Thymus (tissue), 11 donors: ENCODE measurements at regions not wholly inside any gene's neighbourhood (a gene's known extent, or its start where the extent isn't known, plus 50 kb on each side); places are given as distances from the start of the nearest gene placed in this dataset.

ENCODE experiments used
- DNase-seq, 9 donors: peaks; one replicate each; pipeline ENCODE4 v3.0.0-alpha.2; 2013; ENCODE audit warnings: low spot score in 9 of 9, low read depth in 6 of 9, missing footprints in 1 of 9
- H3K27ac ChIP-seq, 2 donors: one replicate each; pipeline ENCODE4 v1.5.1; 2013; ENCODE audit warnings: control low read depth in 1 of 2, low read depth in 1 of 2, low read length in 1 of 2, mild to moderate bottlenecking in 1 of 2, moderate library complexity in 1 of 2
- H3K27me3 ChIP-seq, 2 donors: one replicate each; pipeline ENCODE4 v1.5.1; 2013; ENCODE audit warnings: low read length in 1 of 2; ENCODE audit not compliant: control insufficient read depth in 2 of 2, insufficient read depth in 1 of 2
- H3K36me3 ChIP-seq, 2 donors: one replicate each; pipeline ENCODE4 v1.5.1; 2013; ENCODE audit warnings: low read length in 1 of 2, mild to moderate bottlenecking in 1 of 2, moderate library complexity in 1 of 2; ENCODE audit not compliant: control insufficient read depth in 2 of 2, insufficient read depth in 2 of 2
- H3K4me1 ChIP-seq, 2 donors: one replicate each; pipeline ENCODE4 v1.5.1; 2013; ENCODE audit warnings: low read length in 2 of 2; ENCODE audit not compliant: control insufficient read depth in 2 of 2, insufficient read depth in 2 of 2
- H3K4me3 ChIP-seq, 2 donors: one replicate each; pipeline ENCODE4 v1.5.1; 2013; ENCODE audit warnings: low read length in 2 of 2, control low read depth in 1 of 2, mild to moderate bottlenecking in 1 of 2
- H3K9me3 ChIP-seq, 2 donors: one replicate each; pipeline ENCODE4 v1.5.1; 2013; ENCODE audit warnings: low read length in 1 of 2, mild to moderate bottlenecking in 1 of 2; ENCODE audit not compliant: control insufficient read depth in 2 of 2, insufficient read depth in 1 of 2
- WGBS: extraction: QIAGEN DNeasy Blood & Tissue Kit; methylation state at CpG from one replicate; pipeline ENCODE4 v1.1.7; 2013; 5-methylcytosine and 5-hydroxymethylcytosine counted together
- donor health status: healthy.

DNA sequence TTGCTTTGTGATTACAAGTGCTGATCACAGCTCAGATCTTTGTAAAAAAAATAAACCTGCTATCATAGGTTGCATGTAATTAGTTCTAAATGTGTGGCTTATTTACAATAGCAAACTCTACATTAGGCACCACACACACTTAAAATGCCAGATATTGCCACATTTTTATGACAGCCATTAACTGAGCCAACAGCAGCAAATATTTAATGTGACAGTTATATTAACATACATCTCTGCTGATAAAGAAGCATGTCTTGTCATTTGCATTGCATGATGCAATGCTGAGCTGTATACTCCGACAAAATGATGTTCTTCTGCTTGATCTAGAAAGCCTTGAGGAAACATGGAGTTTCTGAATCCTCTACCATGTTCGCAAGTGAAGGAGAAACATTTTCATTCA, 273.6 kb upstream of the VEPH1 start:
- H3K36me3 ChIP-seq, result no peaks in the 10 kb centered on the region
- no peak overlapping the region for H3K4me3 ChIP-seq
- H3K27ac ChIP-seq, result no peak overlapping the region
- H3K9me3 ChIP-seq, result no peaks in the 10 kb centered on the region
- 98% methylated on average over 2 of the region's 2 CpGs for WGBS
- no peaks in the 10 kb centered on the region for H3K27me3 ChIP-seq
- no peaks in the 10 kb centered on the region for H3K4me1 ChIP-seq
- DNase-seq, result no peak

- H3K27ac ChIP-seq, result no peak overlapping the region
- H3K4me1 ChIP-seq, result no peaks in the 10 kb centered on the region
- no peaks in the 10 kb centered on the region for H3K9me3 ChIP-seq
- H3K4me3 ChIP-seq, result no peak overlapping the region
- H3K27me3 ChIP-seq, result no peaks in the 10 kb centered on the region
- DNase-seq, result no peak
- no peaks in the 10 kb centered on the region for H3K36me3 ChIP-seq
These were observed 272.2 kb upstream of the VEPH1 start for GRCh38 chr3:157775446-157775845.

DNA sequence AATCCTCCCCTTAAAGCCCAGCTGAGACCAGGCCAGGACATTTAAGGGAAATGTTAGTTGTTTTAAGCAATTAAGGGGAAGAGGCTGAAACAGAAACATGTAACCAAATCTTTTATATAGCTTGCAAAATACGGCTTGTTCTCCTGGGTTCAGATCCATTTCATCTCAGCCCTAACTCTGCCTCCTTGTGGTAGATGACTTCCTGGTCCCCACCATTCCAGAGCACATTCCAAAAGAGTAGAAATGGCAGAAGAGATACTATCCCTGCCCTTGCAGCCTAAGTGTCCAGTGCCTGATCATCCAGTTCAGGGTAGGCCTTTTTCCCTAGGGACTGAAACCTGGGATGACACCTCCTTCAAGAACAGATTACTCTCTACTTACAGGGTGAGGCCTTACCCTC, 266.2 kb upstream of the VEPH1 start:
- H3K4me3 ChIP-seq, result no peak overlapping the region
- 76% methylated on average over 1 of the region's 1 CpG for WGBS
- H3K36me3 ChIP-seq, result no peaks in the 10 kb centered on the region
- no peaks in the 10 kb centered on the region for H3K27me3 ChIP-seq
- no peaks in the 10 kb centered on the region for H3K9me3 ChIP-seq
- H3K27ac ChIP-seq, result no peak overlapping the region
- no peaks in the 10 kb centered on the region for H3K4me1 ChIP-seq
- DNase-seq, result no peak

DNA sequence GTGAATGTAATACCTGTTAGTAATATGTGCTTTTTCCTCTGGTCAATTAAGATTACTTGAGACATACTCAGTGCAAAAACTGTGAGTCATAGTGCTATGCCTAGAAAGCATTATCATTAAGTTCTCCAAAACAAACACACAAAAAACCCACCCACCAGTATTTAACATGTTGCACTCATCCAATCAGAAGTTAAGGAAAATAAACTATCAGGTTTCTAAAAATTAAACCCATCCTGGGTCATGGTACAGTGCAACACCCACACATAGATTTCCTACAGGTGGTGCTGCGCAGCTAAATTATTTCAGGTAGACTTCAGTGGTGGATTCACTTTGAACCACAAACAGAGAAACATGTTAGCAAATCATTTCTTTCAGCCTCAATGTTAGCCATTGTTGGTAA, 264.4 kb upstream of the VEPH1 start:
- H3K9me3 ChIP-seq, result no peaks in the 10 kb centered on the region
- no peak overlapping the region for H3K27ac ChIP-seq
- no peaks in the 10 kb centered on the region for H3K36me3 ChIP-seq
- no peaks in the 10 kb centered on the region for H3K4me1 ChIP-seq
- DNase-seq, result no peak
- H3K4me3 ChIP-seq, result no peak overlapping the region
- 98% methylated on average over 1 of the region's 1 CpG for WGBS
- H3K27me3 ChIP-seq, result no peaks in the 10 kb centered on the region

DNA sequence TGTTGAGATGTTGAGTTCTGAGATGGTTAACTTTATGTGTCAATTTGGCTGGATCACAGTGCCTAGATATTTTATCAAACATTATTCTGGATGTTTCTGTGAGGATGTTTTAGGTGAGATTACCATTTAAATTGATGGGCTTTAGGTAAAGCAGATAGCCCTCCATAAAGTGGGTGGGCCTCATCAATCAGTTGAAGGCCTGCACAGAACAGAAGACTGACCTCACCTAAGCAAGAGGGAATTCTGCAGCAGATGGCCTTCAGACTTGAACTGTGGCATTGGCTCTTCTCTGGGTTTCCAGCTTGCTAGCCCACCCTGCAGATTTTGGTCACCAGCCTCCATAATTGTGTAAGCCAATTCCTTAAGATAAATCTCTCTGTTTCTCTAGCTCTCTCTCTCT, 260.4 kb upstream of the VEPH1 start:
- H3K36me3 ChIP-seq, result no peaks in the 10 kb centered on the region
- DNase-seq, result no peak
- no peak overlapping the region for H3K4me3 ChIP-seq
- H3K9me3 ChIP-seq, result no peaks in the 10 kb centered on the region
- H3K27me3 ChIP-seq, result no peaks in the 10 kb centered on the region
- no peak overlapping the region for H3K27ac ChIP-seq
- no peaks in the 10 kb centered on the region for H3K4me1 ChIP-seq

DNA sequence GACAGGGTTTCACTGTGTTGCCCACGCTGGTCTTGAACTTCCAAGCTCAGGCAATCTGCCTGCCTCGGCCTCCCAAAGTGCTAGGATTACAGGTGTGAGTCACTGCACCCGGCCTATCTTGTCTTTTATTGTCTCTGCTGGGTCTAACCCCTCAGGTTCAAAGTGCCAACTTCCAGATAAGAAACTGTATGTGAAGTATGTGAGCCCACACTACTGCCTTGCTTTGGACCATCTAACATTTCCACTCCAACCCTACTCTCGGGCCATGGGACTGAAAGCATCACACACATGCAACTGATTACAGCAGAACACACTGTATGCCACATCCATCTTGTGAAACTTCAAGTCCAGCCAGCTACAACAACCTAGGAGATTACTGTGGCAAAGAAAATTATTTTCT, 256.1 kb upstream of the VEPH1 start:
- Histone ChIP-seq H3K4me1 (no peaks in the 10 kb centered on the region), H3K4me3 (no peak overlapping the region)

DNA sequence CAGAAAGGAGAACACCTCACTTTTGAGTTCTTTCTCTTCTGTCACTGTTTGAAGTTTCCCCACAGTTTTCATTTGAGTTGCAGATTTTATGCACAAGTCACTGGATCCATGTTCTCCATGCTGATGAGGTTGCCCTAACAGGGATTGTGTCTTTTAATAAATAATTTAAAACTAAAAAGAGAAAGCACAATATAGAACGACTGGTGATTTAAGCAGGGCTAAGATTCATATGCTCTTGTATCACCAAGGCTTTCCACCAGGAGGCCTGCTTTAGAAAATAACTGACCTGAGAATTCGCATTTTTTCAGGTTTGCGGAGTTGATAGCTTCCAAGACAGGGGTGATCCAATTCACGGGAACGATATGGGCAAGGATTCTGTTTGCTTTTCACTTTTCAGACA, 252.0 kb upstream of the VEPH1 start:
- no peak overlapping the region for H3K4me3 ChIP-seq
- 75% methylated on average over 5 of the region's 5 CpGs for WGBS
- no peaks in the 10 kb centered on the region for H3K27me3 ChIP-seq
- DNase-seq, result no peak
- no peak overlapping the region for H3K27ac ChIP-seq
- no peaks in the 10 kb centered on the region for H3K4me1 ChIP-seq
- H3K36me3 ChIP-seq, result no peaks in the 10 kb centered on the region
- no peaks in the 10 kb centered on the region for H3K9me3 ChIP-seq

More for the DNA sequence above, 256.1 kb upstream of the VEPH1 start:
- no peaks in the 10 kb centered on the region for H3K9me3 ChIP-seq
- WGBS, result 88% methylated on average over 4 of the region's 4 CpGs
- no peak for DNase-seq
- no peak overlapping the region for H3K27ac ChIP-seq
- no peaks in the 10 kb centered on the region for H3K36me3 ChIP-seq
- no peaks in the 10 kb centered on the region for H3K27me3 ChIP-seq

DNA sequence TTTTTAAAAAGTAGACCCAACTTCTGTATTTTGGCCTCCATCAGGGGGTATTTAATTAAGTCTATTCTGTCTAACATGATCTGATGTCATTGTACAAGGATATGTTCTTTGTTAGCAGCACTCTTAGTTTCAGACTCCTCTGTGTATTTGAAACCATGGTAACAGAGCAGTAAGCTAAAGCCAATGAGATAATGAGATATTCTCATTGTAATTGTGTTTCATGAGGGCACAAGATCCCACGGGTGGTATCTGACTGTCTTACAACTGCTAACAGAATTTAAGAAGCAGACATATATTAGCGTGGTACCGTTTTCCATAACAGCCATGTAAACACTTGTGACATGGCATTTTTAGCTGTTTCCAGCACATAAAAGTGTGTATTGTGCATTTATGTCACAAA, 251.2 kb upstream of the VEPH1 start:
- no peak overlapping the region for H3K27ac ChIP-seq
- 73% methylated on average over 3 of the region's 3 CpGs for WGBS
- H3K4me1 ChIP-seq, result no peaks in the 10 kb centered on the region
- H3K36me3 ChIP-seq, result no peaks in the 10 kb centered on the region
- H3K4me3 ChIP-seq, result no peak overlapping the region
- no peak for DNase-seq
- H3K9me3 ChIP-seq, result no peaks in the 10 kb centered on the region
- no peaks in the 10 kb centered on the region for H3K27me3 ChIP-seq

DNA sequence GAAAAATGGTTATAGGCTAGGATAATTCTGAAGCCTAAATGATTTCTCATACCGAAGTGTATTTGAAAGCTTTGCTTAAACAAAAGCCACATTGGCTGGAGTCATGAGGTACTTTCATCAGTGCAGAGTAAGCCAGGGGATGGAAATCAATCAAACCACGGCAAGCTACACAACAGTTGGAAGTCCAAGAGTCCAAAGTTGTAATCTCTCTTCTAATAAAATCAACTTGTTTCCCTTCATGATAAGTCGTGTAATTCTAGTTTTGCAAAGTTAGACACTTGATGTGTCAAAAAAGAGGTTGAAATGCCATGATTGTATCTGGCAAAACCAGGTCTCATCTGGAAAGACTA, 250.5 kb upstream of the VEPH1 start:
- 87% methylated on average over 3 of the region's 3 CpGs for WGBS
- H3K27ac ChIP-seq, result no peak overlapping the region
- DNase-seq, result no peak
- no peaks in the 10 kb centered on the region for H3K4me1 ChIP-seq
- no peaks in the 10 kb centered on the region for H3K27me3 ChIP-seq
- H3K9me3 ChIP-seq, result no peaks in the 10 kb centered on the region
- H3K36me3 ChIP-seq, result no peaks in the 10 kb centered on the region
- H3K4me3 ChIP-seq, result no peak overlapping the region
